Ishikawa (cell line): ENCODE measurements at regions not wholly inside any gene's neighbourhood (a gene's known extent, or its start where the extent isn't known, plus 50 kb on each side); places are given as distances from the start of the nearest gene placed in this dataset.

Source experiments
- CEBPB ChIP-seq: IDR thresholded peaks from 2 replicates; pipeline ENCODE4 v1.6.1; 2012
- CREB1 ChIP-seq: IDR thresholded peaks from 2 replicates; pipeline ENCODE4 v1.6.1; 2012; ENCODE audit warnings: low read depth
- EGR1 ChIP-seq: IDR thresholded peaks from 2 replicates; pipeline ENCODE4 v1.6.1; 2012
- EP300 ChIP-seq: IDR thresholded peaks from 2 replicates; pipeline ENCODE4 v1.6.1; 2012; ENCODE audit warnings: borderline replicate concordance
- FOXM1 ChIP-seq: IDR thresholded peaks from 2 replicates; pipeline ENCODE4 v1.6.1; 2012; ENCODE audit warnings: low read depth, borderline replicate concordance
- MAX ChIP-seq: IDR thresholded peaks from 2 replicates; pipeline ENCODE4 v1.6.1; 2012
- NFIC ChIP-seq: IDR thresholded peaks from 2 replicates; pipeline ENCODE4 v1.6.1; 2012
- RAD21 ChIP-seq: IDR thresholded peaks from 2 replicates; pipeline ENCODE4 v1.6.1; 2012; ENCODE audit warnings: low read depth
- REST ChIP-seq: IDR thresholded peaks from 2 replicates; pipeline ENCODE4 v1.6.1; 2012; ENCODE audit warnings: low read depth, mild to moderate bottlenecking
- TAF1 ChIP-seq: IDR thresholded peaks from 2 replicates; pipeline ENCODE4 v1.6.1; 2012; ENCODE audit warnings: low read depth, mild to moderate bottlenecking
- TCF12 ChIP-seq: IDR thresholded peaks from 2 replicates; pipeline ENCODE4 v1.6.1; 2012; ENCODE audit warnings: low read depth
- TEAD4 ChIP-seq: IDR thresholded peaks from 2 replicates; pipeline ENCODE4 v1.6.1; 2012
- USF1 ChIP-seq: IDR thresholded peaks from 2 replicates; pipeline ENCODE4 v1.6.1; 2012
- YY1 ChIP-seq: IDR thresholded peaks from 2 replicates; pipeline ENCODE4 v1.6.1; 2012; ENCODE audit warnings: low read depth
- ZBTB7A ChIP-seq: IDR thresholded peaks from 2 replicates; pipeline ENCODE4 v1.6.1; 2012; ENCODE audit warnings: low read depth

GRCh38 chr2:150358468-150358807, 129.0 kb downstream of the RND3 start:
- no peak for TF ChIP-seq CREB1
- no peak for TF ChIP-seq NFIC
- TF ChIP-seq FOXM1, result no peak
- no peak for TF ChIP-seq ZBTB7A
- no peak for TF ChIP-seq MAX
- TF ChIP-seq EP300, result no peak
- TF ChIP-seq TCF12, result no peak

GRCh38 chr2:150357770-150358467, 129.5 kb downstream of the RND3 start:
- TF ChIP-seq RAD21, result no peak

GRCh38 chr2:150355440-150355839, 132.0 kb downstream of the RND3 start:
- TF ChIP-seq ZBTB7A (no peak), RAD21 (no peak), NFIC (no peak), EGR1 (no peak), CEBPB (no peak), YY1 (no peak), USF1 (no peak), TCF12 (no peak), FOXM1 (no peak), EP300 (no peak), REST (no peak), TAF1 (no peak), TEAD4 (no peak), MAX (no peak), CREB1 (no peak)

GRCh38 chr2:150353376-150353775, 134.1 kb downstream of the RND3 start:
- no peak for TF ChIP-seq USF1
- TF ChIP-seq RAD21, result no peak
- no peak for TF ChIP-seq EGR1
- no peak for TF ChIP-seq TCF12
- no peak for TF ChIP-seq REST
- TF ChIP-seq NFIC, result no peak
- TF ChIP-seq CEBPB, result no peak
- TF ChIP-seq CREB1, result no peak
- TF ChIP-seq EP300, result no peak
- no peak for TF ChIP-seq TEAD4
- TF ChIP-seq YY1, result no peak
- no peak for TF ChIP-seq ZBTB7A
- TF ChIP-seq FOXM1, result no peak
- no peak for TF ChIP-seq MAX
- TF ChIP-seq TAF1, result no peak

GRCh38 chr2:150351922-150352321, 135.5 kb downstream of the RND3 start:
- TF ChIP-seq ZBTB7A (no peak), NFIC (no peak), EP300 (no peak), TAF1 (no peak), USF1 (no peak), RAD21 (no peak)

- no peak for TF ChIP-seq FOXM1
- no peak for TF ChIP-seq EGR1
- TF ChIP-seq USF1, result no peak
- TF ChIP-seq TAF1, result no peak
- TF ChIP-seq TEAD4, result no peak
These were observed 137.0 kb downstream of the RND3 start for GRCh38 chr2:150350500-150350899.
